ENCODE measurements at regions not wholly inside any gene's neighbourhood (a gene's known extent, or its start where the extent isn't known, plus 50 kb on each side); places are given as distances from the start of the nearest gene placed in this dataset.

DNA sequence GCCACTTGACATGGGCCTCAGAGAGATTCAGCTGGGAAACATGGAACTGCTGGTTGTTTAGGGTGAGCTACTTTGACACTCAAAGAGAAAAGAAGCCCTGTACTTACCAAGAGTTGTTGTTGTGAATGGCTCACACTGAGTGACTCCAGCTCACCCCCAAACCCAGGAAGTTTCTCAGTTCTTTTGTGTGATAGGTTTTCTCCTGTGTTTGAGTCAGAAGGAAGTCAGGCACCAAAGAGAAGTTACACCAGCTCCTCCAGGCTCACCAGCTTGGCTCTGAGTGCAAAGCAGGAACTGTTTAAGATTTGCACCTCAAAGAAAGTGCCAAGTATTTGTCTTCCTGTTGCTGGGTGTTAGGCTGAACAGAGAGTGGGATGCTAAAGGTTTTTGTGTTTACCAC, 111.2 kb upstream of the PROX1 start:
- TF ChIP-seq BACH2 (CRISPR knock-in tag; IDR thresholded peaks at IDR 0.05; ENCODE audit: borderline replicate concordance), result no peak
- TF ChIP-seq PATZ1 (CRISPR knock-in tag; IDR thresholded peaks at IDR 0.05; ENCODE audit: borderline replicate concordance), result no peak
- no peak for TF ChIP-seq CSRNP3 (CRISPR knock-in tag; IDR thresholded peaks at IDR 0.05)
- no peak for TF ChIP-seq GLIS3 (CRISPR knock-in tag; IDR thresholded peaks at IDR 0.05)
- no peak for TF ChIP-seq ESRRG (CRISPR knock-in tag; IDR thresholded peaks at IDR 0.05)
- no peak for TF ChIP-seq ARNTL (CRISPR knock-in tag; IDR thresholded peaks at IDR 0.05; ENCODE audit: borderline replicate concordance, low read depth)
- TF ChIP-seq ZNF565 (CRISPR knock-in tag; conservative IDR thresholded peaks at IDR 0.05; ENCODE audit: low read depth), result no peak
- TF ChIP-seq ZC3H10 (CRISPR knock-in tag; IDR thresholded peaks at IDR 0.05), result no peak
- no peak for TF ChIP-seq RARB (CRISPR knock-in tag; IDR thresholded peaks at IDR 0.05)
- TF ChIP-seq ZFP3 (CRISPR knock-in tag; IDR thresholded peaks at IDR 0.05), result no peak

Data from SK-N-SH treated with all-trans-retinoic acid at 6 μM for 48 hours (cell line).